ENCODE measurements at regions not wholly inside any gene's neighbourhood (a gene's known extent, or its start where the extent isn't known, plus 50 kb on each side); places are given as distances from the start of the nearest gene placed in this dataset.

GRCh38 chr7:83873459-83873858 lies 224.5 kb upstream of the SEMA3E start:
- Histone ChIP-seq H3K18ac (ENCODE audit: insufficient read length, low read depth, low read length) (no peak overlapping the region), H2AK5ac (ENCODE audit: insufficient read length, low read length) (no peak overlapping the region), H4K20me1 (ENCODE audit: control insufficient read depth, insufficient read depth, insufficient read length) (no peaks in the 10 kb centered on the region), H4K91ac (ENCODE audit: insufficient read length, low read depth, low read length) (no peak overlapping the region), H2BK120ac (ENCODE audit: low read depth, low read length, poor library complexity, severe bottlenecking) (no peak overlapping the region), H2BK20ac (ENCODE audit: low read depth, low read length, poor library complexity, severe bottlenecking) (no peak overlapping the region), H3K9me3 (ENCODE audit: control insufficient read depth, low read depth, low read length) (no peaks in the 10 kb centered on the region), H3K23me2 (ENCODE audit: insufficient read length, low read depth, low read length, poor library complexity, severe bottlenecking) (no peaks in the 10 kb centered on the region), H4K8ac (replicated peaks; ENCODE audit: insufficient read length, low read depth, low read length) (no peak overlapping the region), H3K14ac (ENCODE audit: insufficient read depth, low read length) (no peak overlapping the region), H3K4me2 (ENCODE audit: insufficient read depth, insufficient read length, low read length) (no peak overlapping the region), H3K27ac (ENCODE audit: insufficient read length, low read depth, low read length) (no peak overlapping the region), H3K23ac (ENCODE audit: insufficient read length, low read depth, low read length) (no peak overlapping the region), H3K79me1 (ENCODE audit: insufficient read depth, low read depth, low read length, poor library complexity, severe bottlenecking) (no peaks in the 10 kb centered on the region), H2BK15ac (ENCODE audit: low read depth, low read length) (no peak overlapping the region), H2BK12ac (ENCODE audit: insufficient read length, low read depth, low read length) (no peak overlapping the region), H3K56ac (ENCODE audit: insufficient read length, low read depth, low read length) (no peak overlapping the region), H3K79me2 (ENCODE audit: insufficient read depth, low read length) (no peaks in the 10 kb centered on the region), H3K4ac (ENCODE audit: low read depth, low read length) (no peak overlapping the region), H3K4me1 (ENCODE audit: insufficient read depth, low read length) (no peaks in the 10 kb centered on the region; the same call in 1 of the 2 replicates), H3K27me3 (ENCODE audit: insufficient read depth, low read length) (no peaks in the 10 kb centered on the region), H2AFZ (ENCODE audit: low read length) (no peak overlapping the region), H4K5ac (ENCODE audit: insufficient read length, low read depth, low read length) (no peak overlapping the region), H3K9ac (ENCODE audit: extremely low read depth, insufficient read length, low read length) (no peak overlapping the region), H3T11ph (ENCODE audit: low read length) (no peak overlapping the region), H2BK5ac (ENCODE audit: insufficient read length, low read length) (no peak overlapping the region)
- no peaks in the 10 kb centered on the region for H3K27me3 Mint-ChIP-seq (ENCODE audit: low read depth)
- no peak for TF ChIP-seq CTCF (conservative IDR thresholded peaks at IDR 0.05)
- H3K9me3 Mint-ChIP-seq, result no peaks in the 10 kb centered on the region
- no peak overlapping the region for H3K4me3 Mint-ChIP-seq
- H3K36me3 Mint-ChIP-seq (ENCODE audit: insufficient read depth in 1 of 3, low read depth in 3 of 3), result no peaks in the 10 kb centered on the region
- WGBS (ENCODE audit: extremely low coverage, insufficient read length, low lambda C conversion rate), result no CpG with 5 or more reads among the region's 4 CpGs
- no peak overlapping the region; a peak in 1 of 7 replicates for H3K27ac Mint-ChIP-seq
- H3K4me1 Mint-ChIP-seq, result peaks cover 9 to 13% of the 10 kb centered on the region in 2 experiments; a peak in 3 of 4 replicates
- no peak for DNase-seq

All from H9 (cell line).